ENCODE measurements at regions not wholly inside any gene's neighbourhood (a gene's known extent, or its start where the extent isn't known, plus 50 kb on each side); places are given as distances from the start of the nearest gene placed in this dataset.
"Not testable (repeated sequence)": the region's sequence is repeated elsewhere in the genome, so short reads cannot be mapped to it uniquely, and the experiment has no call there.

DNA sequence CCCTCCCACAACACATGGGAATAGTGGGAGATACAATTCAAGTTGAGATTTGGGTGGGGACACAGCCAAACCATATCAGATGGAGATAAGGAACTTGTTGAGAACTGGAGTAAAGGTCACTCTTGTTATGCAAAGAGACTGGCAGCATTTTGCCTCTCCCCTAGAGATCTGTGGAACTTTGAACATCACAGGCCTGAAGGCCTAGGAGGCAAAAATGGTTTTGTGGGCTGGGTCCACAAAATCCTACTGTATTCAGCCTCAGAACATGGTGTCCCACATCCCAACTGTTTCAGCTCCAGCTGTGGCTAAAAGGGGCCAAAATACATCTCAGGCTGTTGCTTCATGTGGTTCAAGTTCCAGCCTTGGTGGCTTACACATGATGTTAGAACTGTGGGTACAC is 1247.8 kb upstream of the IGFBP7 start:
- no peaks in the 10 kb centered on the region for H3K4me1 Mint-ChIP-seq (ENCODE audit: low read depth)
- DNase-seq (ENCODE audit: low spot score): no peak
- no peaks in the 10 kb centered on the region for H3K27me3 Mint-ChIP-seq (ENCODE audit: low read depth)
- no peak overlapping the region for H3K27ac Mint-ChIP-seq
- H3K36me3 Mint-ChIP-seq (ENCODE audit: low read depth): no peaks in the 10 kb centered on the region
- H3K4me3 Mint-ChIP-seq: no peak overlapping the region
- H3K9me3 Mint-ChIP-seq: peaks cover 52% of the 10 kb centered on the region

DNA sequence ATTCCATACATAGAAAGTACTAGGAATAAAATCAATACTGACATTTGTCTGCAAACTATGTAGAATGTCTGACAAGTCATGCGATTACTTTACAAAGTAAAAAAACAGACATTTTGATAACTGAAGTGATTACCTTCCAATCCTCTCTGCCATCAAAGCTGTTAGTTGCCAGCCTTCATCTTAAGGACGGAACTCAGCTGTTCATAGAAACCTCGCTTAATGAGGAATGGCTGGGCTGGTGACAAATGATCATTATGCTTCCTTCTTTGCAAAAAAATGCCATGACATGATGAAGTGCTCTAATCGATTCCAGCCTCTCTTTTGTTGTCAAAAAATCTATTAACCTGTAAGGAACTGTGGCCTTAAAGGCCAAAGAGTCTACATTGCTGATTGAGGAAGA is 1214.9 kb upstream of the IGFBP7 start:
- Mint-ChIP-seq H3K9me3 (peaks cover 17% of the 10 kb centered on the region), H3K4me1 (ENCODE audit: low read depth) (no peaks in the 10 kb centered on the region), H3K27ac (no peak overlapping the region), H3K27me3 (ENCODE audit: low read depth) (no peaks in the 10 kb centered on the region), H3K36me3 (ENCODE audit: low read depth) (no peaks in the 10 kb centered on the region), H3K4me3 (no peak overlapping the region)
- DNase-seq (ENCODE audit: low spot score): no peak

DNA sequence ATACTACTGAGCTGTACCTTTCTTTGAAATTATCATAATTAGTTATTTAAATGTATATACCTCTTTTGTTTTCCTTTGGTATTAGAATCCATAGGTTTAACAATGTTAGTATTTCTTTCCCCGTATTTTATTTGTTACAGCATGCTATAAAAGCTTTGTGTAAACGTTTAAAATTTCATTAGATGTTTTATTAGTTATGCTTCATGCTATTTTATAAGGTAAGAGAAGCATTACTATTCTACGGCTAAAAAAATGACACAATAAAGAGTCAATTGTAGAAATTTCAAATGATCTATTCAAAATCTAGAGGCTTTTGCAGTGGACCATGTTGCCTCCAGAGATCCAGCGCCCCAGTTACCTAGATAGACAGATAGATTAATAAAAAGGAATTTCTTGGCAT is 1203.3 kb upstream of the IGFBP7 start:
- Mint-ChIP-seq H3K27me3 (ENCODE audit: low read depth) (no peaks in the 10 kb centered on the region), H3K4me3 (no peak overlapping the region), H3K27ac (no peak overlapping the region), H3K36me3 (ENCODE audit: low read depth) (no peaks in the 10 kb centered on the region), H3K4me1 (ENCODE audit: low read depth) (no peaks in the 10 kb centered on the region), H3K9me3 (peaks cover 42% of the 10 kb centered on the region)
- no peak for DNase-seq (ENCODE audit: low spot score)

DNA sequence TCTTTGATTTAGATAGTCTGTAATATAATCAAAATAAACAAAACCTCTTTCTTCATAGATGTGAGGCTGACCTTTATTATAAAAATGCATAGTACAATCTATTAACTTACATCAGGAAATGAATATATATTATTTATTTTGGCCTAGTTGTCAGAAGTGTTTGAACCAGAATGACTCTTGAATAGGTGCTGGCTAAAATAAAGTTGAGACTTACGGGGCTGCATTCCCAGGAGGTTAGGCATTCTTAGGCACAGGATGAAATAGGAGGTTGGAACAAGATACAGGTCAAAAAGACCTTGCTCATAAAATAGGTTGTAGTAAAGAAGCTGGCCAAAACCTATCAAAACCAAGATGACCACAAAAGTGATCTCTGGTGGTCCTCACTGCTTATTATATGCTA is 1193.3 kb upstream of the IGFBP7 start:
- Mint-ChIP-seq H3K27me3 (ENCODE audit: low read depth) (no peaks in the 10 kb centered on the region), H3K36me3 (ENCODE audit: low read depth) (no peaks in the 10 kb centered on the region), H3K4me1 (ENCODE audit: low read depth) (no peaks in the 10 kb centered on the region), H3K4me3 (no peak overlapping the region), H3K9me3 (peaks cover 6% of the 10 kb centered on the region), H3K27ac (no peak overlapping the region)
- no peak for DNase-seq (ENCODE audit: low spot score)

DNA sequence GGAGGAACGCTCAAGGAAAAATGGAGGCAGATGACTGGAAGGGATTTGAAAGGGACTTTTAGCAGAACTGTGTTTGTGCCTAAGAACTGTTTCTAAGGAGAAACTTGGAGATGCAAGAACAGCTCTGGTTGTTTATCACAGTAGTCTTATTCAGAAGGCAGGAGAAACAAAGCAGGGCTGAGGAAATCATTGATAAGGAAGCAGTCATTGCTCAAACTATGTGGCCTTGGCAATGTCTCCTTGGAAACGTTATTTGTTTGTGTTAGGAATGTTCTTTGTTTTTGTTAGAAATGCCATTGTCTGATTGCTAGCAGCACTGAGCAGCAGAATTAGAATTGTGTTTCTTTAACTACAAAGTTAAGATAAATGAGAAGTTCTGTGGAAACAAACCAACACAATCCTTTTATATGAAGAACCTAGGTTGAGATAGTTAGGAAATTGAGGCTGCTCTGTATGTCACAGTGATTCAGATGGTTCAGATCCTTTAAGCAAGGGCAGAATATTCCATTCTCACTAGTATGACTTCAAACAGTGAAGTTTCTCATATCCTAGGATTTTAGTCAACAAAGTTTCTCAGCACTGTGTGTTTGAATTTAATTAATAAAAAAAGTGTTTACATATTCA is 1191.3 kb upstream of the IGFBP7 start:
- no peak overlapping the region for H3K27ac Mint-ChIP-seq
- H3K4me1 Mint-ChIP-seq (ENCODE audit: low read depth): no peaks in the 10 kb centered on the region
- DNase-seq (ENCODE audit: low spot score): no peak
- peaks cover 15% of the 10 kb centered on the region for H3K9me3 Mint-ChIP-seq
- no peak overlapping the region for H3K4me3 Mint-ChIP-seq
- H3K36me3 Mint-ChIP-seq (ENCODE audit: low read depth): no peaks in the 10 kb centered on the region
- no peaks in the 10 kb centered on the region for H3K27me3 Mint-ChIP-seq (ENCODE audit: low read depth)

DNA sequence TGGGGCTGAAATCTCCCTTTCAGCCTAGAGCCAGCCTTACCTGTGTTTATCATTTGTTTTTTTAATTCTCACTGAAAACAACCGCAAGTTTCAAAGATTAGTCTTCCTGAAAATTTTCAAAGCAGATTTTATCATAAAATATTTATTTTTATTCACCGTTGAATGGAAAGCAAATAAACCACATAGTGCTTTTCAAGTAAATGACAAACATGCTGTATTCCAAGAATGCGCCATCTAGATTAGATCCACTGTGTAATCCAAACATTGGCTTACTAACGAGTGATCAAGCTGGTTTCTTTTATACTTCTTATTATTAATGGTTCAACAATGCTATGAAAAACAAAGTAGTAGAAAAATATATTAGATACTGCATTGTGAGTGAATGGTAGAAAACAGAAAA is 1176.2 kb upstream of the IGFBP7 start:
- no peaks in the 10 kb centered on the region for H3K27me3 Mint-ChIP-seq (ENCODE audit: low read depth)
- H3K36me3 Mint-ChIP-seq (ENCODE audit: low read depth): no peaks in the 10 kb centered on the region
- no peaks in the 10 kb centered on the region for H3K4me1 Mint-ChIP-seq (ENCODE audit: low read depth)
- DNase-seq (ENCODE audit: low spot score): no peak
- no peak overlapping the region for H3K27ac Mint-ChIP-seq
- no peak overlapping the region for H3K4me3 Mint-ChIP-seq
- H3K9me3 Mint-ChIP-seq: peaks cover 17% of the 10 kb centered on the region

DNA sequence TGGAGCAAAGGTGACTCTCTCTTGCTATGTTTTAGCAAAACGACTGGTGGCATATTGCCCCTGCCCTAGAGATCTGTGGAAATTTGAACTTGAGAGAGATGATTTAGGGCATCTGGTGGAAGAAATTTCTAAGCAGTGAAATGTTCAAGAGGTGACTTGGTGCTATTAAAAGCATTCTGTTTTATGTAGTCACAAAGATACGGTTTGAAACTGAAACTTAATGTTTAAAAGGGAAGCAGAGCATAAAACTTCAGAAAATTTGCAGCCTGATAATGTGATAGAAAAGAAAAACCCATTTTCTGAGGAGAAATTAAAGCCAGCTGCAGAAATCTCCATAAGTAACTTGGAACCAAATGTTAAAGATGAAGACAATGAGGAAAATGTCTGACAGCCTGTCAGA is 1170.7 kb upstream of the IGFBP7 start:
- not testable (repeated sequence) for H3K27me3 Mint-ChIP-seq (ENCODE audit: low read depth); H3K4me1 Mint-ChIP-seq (ENCODE audit: low read depth); DNase-seq (ENCODE audit: low spot score); H3K27ac Mint-ChIP-seq; H3K4me3 Mint-ChIP-seq; H3K36me3 Mint-ChIP-seq (ENCODE audit: low read depth)
- H3K9me3 Mint-ChIP-seq: peaks cover 19% of the 10 kb centered on the region

DNA sequence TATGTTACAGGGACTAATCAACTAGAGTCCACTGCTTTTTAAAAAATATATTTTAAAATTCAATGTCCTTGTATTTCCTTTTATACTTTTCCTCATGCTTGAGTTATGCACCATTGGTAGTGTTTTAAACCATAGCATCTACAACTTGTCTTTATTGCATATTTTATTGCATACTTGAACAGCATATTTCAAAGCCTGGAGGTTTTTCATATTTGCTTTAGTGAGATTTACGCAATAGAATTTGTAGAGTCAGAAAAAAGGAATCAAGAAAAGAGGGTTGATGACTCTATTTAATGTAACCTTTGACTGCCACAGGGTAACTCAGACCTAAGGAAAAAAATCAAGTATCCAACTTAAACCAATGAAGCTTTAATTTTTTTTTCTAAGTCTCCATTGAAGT is 1165.7 kb upstream of the IGFBP7 start:
- Mint-ChIP-seq H3K27me3 (ENCODE audit: low read depth) (no peaks in the 10 kb centered on the region), H3K36me3 (ENCODE audit: low read depth) (no peaks in the 10 kb centered on the region), H3K9me3 (peaks cover 21% of the 10 kb centered on the region), H3K4me3 (no peak overlapping the region), H3K4me1 (ENCODE audit: low read depth) (no peaks in the 10 kb centered on the region), H3K27ac (no peak overlapping the region)
- no peak for DNase-seq (ENCODE audit: low spot score)

DNA sequence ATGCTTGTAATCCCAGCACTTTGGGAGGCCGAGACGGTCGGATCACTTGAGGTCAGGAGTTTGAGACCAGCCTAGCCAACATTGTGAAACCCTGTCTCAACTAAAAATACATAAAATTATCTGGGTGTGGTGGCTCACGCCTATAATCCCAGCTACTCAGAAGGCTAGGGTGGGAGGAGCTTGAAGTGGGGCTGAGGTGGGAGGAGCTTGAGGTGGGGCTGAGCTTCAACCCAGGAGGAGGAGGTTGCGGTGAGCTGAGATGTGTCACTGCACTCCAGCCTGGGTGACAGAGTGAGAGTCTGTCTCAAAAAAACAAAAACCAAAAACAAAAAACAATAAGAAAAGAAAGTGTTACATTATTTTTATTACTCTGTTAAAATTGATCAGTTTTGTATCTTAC is 1164.4 kb upstream of the IGFBP7 start:
- no peaks in the 10 kb centered on the region for H3K36me3 Mint-ChIP-seq (ENCODE audit: low read depth)
- no peaks in the 10 kb centered on the region for H3K27me3 Mint-ChIP-seq (ENCODE audit: low read depth)
- H3K4me3 Mint-ChIP-seq: no peak overlapping the region
- no peak overlapping the region for H3K27ac Mint-ChIP-seq
- H3K9me3 Mint-ChIP-seq: peaks cover 14% of the 10 kb centered on the region
- DNase-seq (ENCODE audit: low spot score): no peak
- no peaks in the 10 kb centered on the region for H3K4me1 Mint-ChIP-seq (ENCODE audit: low read depth)

DNA sequence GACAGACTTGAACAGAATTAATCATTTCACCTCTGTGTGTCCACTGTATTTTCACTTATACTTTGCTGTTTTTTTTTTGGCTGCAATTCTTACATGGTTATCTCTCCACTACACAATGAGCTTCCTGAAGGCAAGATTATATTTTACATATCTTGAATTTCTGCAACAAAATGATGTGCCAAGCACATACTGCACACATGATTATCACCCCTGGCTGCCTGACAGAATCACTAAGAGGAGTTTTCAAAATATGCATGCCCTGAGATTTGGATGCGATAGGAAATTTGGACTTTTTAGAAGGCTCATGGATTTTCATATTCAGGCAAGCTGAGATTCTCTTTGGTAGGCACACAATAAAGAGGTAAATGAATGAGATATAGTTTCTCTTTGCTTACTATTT is 1162.1 kb upstream of the IGFBP7 start:
- Mint-ChIP-seq H3K27ac (no peak overlapping the region), H3K4me1 (ENCODE audit: low read depth) (no peaks in the 10 kb centered on the region), H3K36me3 (ENCODE audit: low read depth) (no peaks in the 10 kb centered on the region), H3K27me3 (ENCODE audit: low read depth) (no peaks in the 10 kb centered on the region), H3K4me3 (no peak overlapping the region), H3K9me3 (peaks cover 29% of the 10 kb centered on the region)
- DNase-seq (ENCODE audit: low spot score): no peak

DNA sequence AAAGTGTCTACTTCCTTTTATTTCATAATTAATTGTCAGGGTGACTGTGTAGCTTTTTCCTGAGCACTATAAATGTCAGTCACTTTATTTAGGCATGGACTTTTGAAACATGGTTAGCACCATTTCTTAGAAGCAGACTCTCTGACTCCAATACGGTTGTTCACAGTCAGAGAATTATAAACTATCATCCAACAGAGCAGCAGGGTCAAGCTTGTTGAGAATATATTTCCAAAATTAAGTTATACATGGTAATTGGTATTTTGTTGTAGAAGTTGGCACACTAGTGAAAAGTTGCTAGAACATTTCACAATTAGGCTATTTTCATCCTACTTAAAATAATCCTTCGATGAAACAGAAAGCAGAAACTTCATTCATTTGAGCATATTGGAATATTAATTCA is 1155.5 kb upstream of the IGFBP7 start:
- Mint-ChIP-seq H3K9me3 (peaks cover 36% of the 10 kb centered on the region), H3K36me3 (ENCODE audit: low read depth) (no peaks in the 10 kb centered on the region), H3K4me1 (ENCODE audit: low read depth) (no peaks in the 10 kb centered on the region), H3K27me3 (ENCODE audit: low read depth) (no peaks in the 10 kb centered on the region), H3K4me3 (no peak overlapping the region), H3K27ac (no peak overlapping the region)
- DNase-seq (ENCODE audit: low spot score): no peak

DNA sequence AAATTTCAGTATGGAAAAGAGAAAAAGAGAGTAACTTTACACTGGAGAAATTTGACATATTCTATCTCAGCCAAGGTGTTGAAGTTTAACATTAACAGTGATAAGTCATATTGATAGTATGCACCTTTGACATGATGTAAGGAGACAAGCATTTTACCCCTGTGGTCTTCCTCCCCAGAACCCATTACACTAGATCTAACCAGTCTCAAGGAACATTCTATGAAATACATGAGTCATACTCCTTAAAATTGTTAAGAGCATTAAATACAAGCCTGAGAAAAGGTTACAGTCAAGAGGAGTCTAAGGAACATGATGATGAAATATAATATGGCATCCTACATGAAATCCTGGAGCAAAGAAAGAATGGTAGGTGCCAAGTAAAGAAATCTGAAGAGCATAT is 1151.3 kb upstream of the IGFBP7 start:
- Mint-ChIP-seq H3K4me1 (ENCODE audit: low read depth) (no peaks in the 10 kb centered on the region), H3K4me3 (no peak overlapping the region)
- DNase-seq (ENCODE audit: low spot score): no peak

DNA sequence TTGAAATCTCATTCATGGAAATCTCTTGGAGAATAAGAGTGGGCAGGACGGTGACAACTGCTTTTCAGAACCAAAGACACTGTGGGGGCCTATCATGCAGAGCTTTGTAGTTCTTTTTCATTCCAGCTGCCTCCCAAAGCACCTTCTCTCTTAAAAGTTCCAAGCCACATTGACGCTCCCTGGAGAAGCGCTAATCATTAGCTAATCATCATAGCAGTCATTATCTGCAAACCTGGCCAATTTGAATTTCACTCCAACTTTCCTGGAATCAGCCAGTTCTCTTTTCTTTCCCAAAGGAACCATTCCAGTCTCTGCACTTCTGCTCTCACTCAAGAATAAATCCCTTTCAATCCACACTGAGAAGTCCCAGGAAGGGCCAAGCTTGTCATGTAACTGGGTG is 1144.1 kb upstream of the IGFBP7 start:
- H3K27ac Mint-ChIP-seq: no peak overlapping the region
- no peaks in the 10 kb centered on the region for H3K27me3 Mint-ChIP-seq (ENCODE audit: low read depth)
- H3K9me3 Mint-ChIP-seq: peaks cover 45% of the 10 kb centered on the region
- no peaks in the 10 kb centered on the region for H3K4me1 Mint-ChIP-seq (ENCODE audit: low read depth)
- no peaks in the 10 kb centered on the region for H3K36me3 Mint-ChIP-seq (ENCODE audit: low read depth)
- H3K4me3 Mint-ChIP-seq: no peak overlapping the region
- DNase-seq (ENCODE audit: low spot score): no peak

More for the DNA sequence above, 1151.3 kb upstream of the IGFBP7 start:
- Mint-ChIP-seq H3K36me3 (ENCODE audit: low read depth) (no peaks in the 10 kb centered on the region), H3K9me3 (peaks cover 29% of the 10 kb centered on the region), H3K27ac (no peak overlapping the region), H3K27me3 (ENCODE audit: low read depth) (no peaks in the 10 kb centered on the region)

DNA sequence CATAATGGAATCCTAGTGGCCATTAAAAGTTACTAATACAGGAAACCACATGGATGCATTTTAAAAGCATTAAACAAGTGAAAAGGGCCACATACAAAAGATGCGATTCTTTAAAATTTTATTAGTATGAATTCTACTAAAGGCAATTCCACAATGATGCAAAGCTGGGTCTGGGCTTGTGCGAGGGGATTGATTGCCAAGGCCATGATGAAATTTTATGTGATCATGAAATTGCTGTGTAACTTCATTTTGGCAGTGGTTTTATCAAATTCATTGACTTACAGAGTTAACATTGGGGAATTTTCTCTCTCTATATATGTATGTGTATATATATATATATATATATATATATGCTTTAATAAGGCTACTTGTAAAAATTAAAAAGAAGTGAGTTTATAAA is 1142.5 kb upstream of the IGFBP7 start:
- no peak for DNase-seq (ENCODE audit: low spot score)
- H3K9me3 Mint-ChIP-seq: peaks cover 38% of the 10 kb centered on the region
- H3K36me3 Mint-ChIP-seq (ENCODE audit: low read depth): no peaks in the 10 kb centered on the region
- no peak overlapping the region for H3K27ac Mint-ChIP-seq
- H3K4me3 Mint-ChIP-seq: no peak overlapping the region
- no peaks in the 10 kb centered on the region for H3K27me3 Mint-ChIP-seq (ENCODE audit: low read depth)
- H3K4me1 Mint-ChIP-seq (ENCODE audit: low read depth): no peaks in the 10 kb centered on the region

DNA sequence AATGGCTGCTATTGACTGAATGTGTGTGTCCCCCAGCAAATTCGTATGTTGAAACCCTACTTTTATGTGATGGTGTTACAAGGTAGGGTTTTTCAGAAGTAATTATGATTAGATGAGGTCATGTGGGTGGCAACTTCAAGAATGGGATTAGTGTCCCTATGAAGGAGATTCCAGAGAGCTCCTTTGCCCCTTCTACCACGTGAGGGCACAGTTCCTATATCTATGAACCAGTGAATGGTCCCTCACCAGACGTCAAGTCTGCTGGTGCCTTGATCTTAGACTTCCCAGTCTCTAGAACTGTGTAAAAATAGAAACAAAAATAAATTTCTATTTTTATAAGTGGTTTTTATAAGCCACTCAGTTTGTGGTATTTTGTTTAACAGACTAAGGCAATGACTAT is 1137.6 kb upstream of the IGFBP7 start:
- Mint-ChIP-seq H3K4me1 (ENCODE audit: low read depth) (no peaks in the 10 kb centered on the region), H3K27ac (no peak overlapping the region), H3K9me3 (peaks cover 27% of the 10 kb centered on the region), H3K36me3 (ENCODE audit: low read depth) (no peaks in the 10 kb centered on the region), H3K4me3 (no peak overlapping the region), H3K27me3 (ENCODE audit: low read depth) (no peaks in the 10 kb centered on the region)
- DNase-seq (ENCODE audit: low spot score): no peak
